ENCODE measurements at regions not wholly inside any gene's neighbourhood (a gene's known extent, or its start where the extent isn't known, plus 50 kb on each side); places are given as distances from the start of the nearest gene placed in this dataset.

DNA sequence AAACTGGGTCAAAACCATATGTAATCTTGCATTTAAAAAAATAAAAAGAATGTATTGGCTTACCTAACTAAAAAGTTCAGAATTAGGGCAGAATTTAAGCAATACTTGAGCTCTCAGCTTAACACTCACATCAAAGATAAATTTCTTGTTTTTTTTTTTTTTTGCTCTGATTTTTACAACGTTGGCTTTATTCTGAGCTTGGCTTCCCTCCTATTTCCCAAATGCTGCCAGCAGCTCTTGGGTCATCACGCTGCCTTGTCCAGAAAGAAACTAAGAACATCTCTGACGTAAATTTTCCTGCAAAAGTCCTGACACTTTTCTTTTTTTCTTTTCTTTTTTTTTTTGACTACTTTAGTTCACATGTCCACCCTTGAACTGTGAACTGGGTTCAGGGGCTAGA lies 150.6 kb upstream of the TGFBR2 start:
- TF ChIP-seq, protein P1, sequence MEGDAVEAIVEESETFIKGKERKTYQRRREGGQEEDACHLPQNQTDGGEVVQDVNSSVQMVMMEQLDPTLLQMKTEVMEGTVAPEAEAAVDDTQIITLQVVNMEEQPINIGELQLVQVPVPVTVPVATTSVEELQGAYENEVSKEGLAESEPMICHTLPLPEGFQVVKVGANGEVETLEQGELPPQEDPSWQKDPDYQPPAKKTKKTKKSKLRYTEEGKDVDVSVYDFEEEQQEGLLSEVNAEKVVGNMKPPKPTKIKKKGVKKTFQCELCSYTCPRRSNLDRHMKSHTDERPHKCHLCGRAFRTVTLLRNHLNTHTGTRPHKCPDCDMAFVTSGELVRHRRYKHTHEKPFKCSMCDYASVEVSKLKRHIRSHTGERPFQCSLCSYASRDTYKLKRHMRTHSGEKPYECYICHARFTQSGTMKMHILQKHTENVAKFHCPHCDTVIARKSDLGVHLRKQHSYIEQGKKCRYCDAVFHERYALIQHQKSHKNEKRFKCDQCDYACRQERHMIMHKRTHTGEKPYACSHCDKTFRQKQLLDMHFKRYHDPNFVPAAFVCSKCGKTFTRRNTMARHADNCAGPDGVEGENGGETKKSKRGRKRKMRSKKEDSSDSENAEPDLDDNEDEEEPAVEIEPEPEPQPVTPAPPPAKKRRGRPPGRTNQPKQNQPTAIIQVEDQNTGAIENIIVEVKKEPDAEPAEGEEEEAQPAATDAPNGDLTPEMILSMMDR (IDR thresholded peaks at IDR 0.05): no peak
- TF ChIP-seq POLR2AphosphoS5 (IDR thresholded peaks at IDR 0.05) (peak; percentile 46 to 76 (median 71)), POLR2A (IDR thresholded peaks at IDR 0.05) (no peak), EP300 (IDR thresholded peaks at IDR 0.05) (peak; percentile 70 to 92 (median 86))

Measured in sigmoid colon (tissue), 4 donors.